ENCODE measurements at regions not wholly inside any gene's neighbourhood (a gene's known extent, or its start where the extent isn't known, plus 50 kb on each side); places are given as distances from the start of the nearest gene placed in this dataset.

DNA sequence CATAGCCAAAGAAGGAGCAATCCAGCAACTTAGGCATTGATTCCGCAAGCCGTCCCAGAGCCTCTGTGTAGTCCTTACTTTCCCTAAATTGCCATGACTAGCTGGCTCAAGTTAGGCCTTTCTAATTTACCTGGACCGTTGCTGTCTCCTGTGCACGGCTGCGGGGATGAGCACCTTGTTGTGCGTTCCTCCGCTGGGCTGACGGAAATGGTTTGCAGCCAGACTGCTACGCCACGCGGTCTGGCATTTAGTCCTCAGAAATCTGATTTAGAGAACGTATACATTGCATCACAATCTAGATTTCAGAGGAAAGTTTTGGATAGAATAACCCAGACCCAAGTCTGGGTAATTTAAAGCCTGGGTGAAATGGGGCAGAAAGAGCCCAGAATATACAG is 133.2 kb upstream of the ARHGAP5 start:
- DNase-seq (ENCODE audit: low read depth in 2 of 3, low spot score in 2 of 3): no peak

DNA sequence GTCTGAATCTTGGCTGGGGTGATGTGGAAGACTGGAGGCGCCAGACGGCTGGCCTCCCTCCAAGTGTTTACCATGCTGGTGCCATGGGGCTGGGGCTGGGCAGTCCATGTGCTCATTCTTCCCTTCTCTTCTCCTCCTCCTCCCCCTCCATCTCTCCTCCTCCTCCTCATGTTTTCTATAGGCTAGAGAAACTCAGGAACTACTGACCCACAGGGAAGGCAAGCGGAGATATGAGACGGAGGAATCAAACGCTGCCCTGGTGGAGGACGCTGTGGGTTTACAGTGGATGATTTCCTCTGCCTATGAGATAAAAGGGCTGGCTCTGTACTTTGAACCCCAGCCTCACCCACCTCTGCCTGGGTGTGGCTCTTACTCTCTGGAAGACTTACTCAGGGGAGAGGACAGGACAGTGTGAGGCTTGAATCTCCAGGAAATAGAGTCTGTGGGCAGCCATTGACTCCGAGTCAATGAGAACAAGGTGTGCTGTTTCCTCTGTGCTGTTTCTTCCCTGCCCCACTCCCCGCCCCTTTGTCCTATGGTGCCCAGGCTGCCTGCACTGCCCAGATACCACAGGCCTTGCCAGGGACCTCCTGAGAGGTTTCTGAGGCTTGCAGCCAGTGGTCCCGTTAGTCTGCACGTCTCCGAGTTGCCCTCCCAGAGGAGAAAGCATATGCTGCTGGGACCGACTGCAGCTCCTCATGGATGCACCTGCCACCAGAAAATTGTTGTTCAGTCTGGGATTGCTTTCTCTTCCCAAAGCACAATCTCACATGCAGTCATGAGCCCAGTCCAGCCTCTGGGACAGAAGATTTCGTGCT is 132.6 kb upstream of the ARHGAP5 start:
- DNase-seq (ENCODE audit: low read depth in 2 of 3, low spot score in 2 of 3): no peak

DNA sequence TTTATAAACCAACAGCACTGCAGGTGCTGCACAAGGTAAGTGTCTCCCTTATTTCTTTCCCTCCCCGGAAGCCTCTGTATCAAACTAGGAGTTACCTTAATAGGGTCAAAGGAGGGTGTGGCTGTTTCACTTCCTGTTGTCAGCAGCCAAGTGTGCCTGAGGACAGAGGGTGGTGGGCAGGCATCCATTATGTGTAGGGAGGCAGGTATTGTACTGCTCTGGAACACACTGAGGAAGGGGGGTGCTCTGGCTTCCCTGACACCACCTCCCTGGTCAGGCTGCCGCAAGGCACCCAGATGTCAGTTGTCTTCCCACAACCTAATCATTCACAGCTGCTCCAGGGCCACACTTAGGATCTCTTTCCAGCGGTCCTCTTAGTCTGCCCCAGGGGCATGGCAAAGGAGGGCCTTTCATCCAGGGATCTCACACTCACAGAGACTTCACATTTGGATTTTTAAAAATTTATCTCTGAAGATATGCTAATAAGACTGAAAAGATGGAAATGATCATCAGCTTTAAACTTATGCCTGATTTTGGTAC is 132.0 kb upstream of the ARHGAP5 start:
- no peak for DNase-seq (ENCODE audit: low read depth in 2 of 3, low spot score in 2 of 3)

DNA sequence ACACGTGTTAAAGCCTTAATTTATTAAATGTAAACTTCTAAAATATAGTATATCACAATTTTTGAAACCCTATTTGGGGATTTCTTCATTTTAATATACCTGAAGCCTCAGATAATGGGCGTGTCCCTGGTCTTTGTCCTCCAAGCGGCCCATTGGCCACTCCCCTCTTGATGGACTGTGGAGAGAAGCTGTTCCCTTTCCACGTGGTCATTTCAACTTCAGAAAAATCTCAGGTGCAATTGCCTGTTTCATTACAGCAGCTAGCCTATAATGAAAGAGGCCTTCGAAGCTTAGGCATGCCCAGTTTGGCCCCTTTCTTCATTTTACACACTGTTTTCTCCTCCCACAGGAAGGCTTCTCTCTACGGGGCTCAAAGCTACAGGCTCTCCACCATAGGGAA is 131.4 kb upstream of the ARHGAP5 start:
- no peak for DNase-seq (ENCODE audit: low read depth in 2 of 3, low spot score in 2 of 3)

DNA sequence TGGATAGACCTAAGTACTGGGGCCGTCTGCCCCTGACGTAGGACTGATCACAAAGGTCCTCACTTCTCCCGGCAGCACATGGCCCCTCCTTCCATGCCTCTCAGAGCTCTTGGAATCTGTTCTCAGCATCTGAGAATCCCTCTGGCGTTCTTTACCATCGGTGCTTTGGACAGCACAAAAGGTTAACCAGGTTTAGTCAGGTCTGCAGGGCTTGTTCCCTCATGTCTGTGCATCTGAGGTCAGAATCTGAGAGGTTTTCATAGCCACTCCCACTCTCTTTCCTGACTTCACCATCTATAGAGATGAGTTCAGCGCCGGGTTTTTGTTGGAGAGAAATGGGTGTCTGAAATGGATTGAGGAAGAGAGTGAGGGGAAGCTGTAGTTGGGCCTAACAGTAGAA is 130.0 kb upstream of the ARHGAP5 start:
- no peak for DNase-seq (ENCODE audit: low read depth in 2 of 3, low spot score in 2 of 3)

DNA sequence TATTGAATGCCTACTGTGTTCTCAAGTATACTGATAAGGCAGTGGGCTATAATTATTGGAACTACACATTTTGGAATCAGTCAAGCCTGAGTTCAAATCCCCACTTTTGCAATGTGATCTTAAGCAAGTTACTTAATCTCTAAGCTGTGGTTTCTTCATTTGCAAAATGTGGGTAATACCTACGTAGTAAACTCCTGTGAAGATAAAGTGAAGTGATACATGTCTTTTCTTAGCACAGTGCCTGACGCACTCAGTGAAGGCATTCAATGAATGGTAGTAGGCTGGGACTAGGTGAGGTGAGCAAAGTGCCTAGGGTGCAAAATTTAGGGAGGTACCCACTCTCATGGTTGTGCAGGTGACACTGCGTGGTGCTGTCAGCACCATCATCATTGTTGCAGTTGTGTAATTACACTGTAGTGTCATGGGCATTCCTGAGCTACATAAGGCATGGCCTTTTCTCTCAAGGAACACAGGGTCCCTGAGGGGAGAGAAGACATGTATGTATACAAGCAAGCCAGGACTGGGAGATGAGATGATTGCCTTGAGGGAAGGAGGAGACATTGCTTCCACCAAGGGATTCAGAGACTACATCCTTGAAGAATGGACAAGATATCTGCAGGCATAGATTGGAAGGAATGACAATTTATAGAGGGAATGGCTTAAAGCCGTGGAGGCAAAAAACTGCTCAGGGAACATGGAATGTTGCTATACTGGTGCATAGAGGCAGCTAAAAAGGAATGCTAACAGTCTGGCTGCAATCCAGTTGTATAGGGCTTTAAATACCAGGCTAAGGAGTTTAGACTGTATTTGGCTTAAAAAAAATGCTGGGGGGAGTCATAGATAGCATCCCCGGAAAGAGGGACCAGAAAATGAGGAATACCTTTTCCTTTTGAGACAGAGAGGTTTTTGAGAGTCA is 129.2 kb upstream of the ARHGAP5 start:
- DNase-seq (ENCODE audit: low read depth in 2 of 3, low spot score in 2 of 3): no peak

DNA sequence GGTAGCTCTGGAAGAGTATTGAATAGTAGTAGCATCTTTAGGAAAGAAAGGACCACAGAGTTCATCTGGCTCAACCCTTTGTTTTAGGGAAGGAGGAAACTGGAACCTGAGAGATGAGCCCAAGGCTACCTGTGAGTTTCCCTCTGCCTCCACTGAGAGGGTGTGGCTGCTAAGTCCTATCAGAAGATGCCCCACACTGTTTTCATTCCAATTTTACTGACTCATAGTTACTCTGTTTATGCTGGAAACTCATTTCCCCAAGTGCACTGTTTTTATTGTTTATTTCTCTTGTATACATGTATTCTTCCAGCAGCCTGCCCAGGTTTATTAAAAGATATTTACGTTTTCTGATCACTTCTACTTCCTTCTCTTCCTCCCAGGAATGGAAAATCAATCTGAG is 127.4 kb upstream of the ARHGAP5 start:
- no peak for DNase-seq (ENCODE audit: low read depth in 2 of 3, low spot score in 2 of 3)

DNA sequence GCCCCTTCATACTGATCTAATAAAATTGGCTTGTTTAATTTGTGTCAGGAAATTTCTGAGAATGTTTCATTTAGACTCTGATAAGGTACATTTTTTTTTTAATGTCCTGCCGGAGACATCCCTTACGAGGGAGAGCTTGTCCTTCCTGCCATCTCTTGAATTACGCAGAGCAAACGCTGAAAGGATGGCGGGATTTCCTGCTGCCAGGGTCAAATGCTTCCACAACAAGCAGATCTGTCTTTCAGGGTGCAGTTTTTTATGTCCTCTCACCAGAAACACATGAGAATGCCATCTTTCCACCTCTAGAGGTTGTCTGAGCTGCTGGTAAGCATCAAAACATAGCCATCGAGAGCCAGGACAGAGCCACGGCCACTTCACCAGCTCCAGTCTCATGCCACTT is 126.8 kb upstream of the ARHGAP5 start:
- DNase-seq (ENCODE audit: low read depth in 2 of 3, low spot score in 2 of 3): no peak

DNA sequence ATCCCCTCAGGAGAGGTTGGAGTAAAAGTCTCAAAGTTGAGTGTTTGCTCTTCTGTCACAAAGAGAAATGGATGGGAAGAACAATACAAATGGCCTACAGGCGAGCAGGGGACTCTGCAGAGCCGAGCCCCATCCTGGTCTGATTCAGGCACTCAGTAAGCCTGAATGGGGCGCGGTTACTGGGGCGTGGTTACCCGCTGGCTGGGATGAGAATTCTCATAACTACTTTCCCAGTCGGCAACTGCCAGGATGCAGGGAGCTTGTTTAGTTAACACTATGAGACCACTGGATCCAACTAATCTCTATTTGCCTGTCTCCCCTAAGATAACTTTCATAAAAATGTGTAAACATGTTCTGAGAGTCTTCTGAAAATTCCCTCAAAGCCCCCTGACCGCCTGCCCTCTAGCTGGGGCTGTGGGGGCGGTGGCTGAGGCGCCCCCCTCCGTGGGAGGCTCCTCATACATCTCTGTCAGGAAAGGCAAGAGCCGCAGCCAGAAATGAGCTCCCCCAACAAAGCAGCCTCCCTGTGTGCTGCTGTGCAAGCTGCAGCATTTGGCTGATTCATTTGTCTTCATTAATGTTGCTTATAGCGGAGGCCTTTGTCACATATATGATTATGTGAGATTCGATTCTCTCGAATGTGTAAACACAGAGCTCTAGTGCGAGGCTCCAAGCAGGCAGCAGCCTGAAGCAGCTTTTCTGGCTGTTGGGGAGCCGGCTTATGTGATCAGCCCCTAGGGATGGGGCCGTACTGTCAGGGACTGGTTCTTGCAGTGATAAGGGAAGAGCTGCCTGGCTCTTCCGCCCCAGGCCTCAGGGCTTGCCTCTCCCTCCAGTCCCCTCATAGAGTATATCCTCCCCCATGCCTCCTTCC is 126.1 kb upstream of the ARHGAP5 start:
- no peak for DNase-seq (ENCODE audit: low read depth in 2 of 3, low spot score in 2 of 3)

DNA sequence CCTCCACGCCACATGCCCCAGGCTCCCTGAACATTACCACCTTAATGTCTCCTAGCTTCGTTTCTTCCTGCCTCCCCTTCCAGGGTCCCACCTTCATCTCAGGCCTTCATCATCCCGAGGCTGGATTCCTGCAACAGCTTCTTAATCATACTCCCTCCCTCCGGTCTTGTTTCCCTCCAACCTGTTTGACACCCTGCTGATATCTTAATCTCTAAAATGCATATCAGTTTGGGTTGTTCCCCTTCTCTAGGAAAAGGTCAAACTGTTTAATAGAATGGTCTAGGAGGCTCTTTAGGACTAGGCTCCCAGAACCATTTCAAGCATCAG is 125.5 kb upstream of the ARHGAP5 start:
- no peak for DNase-seq (ENCODE audit: low read depth in 2 of 3, low spot score in 2 of 3)

DNA sequence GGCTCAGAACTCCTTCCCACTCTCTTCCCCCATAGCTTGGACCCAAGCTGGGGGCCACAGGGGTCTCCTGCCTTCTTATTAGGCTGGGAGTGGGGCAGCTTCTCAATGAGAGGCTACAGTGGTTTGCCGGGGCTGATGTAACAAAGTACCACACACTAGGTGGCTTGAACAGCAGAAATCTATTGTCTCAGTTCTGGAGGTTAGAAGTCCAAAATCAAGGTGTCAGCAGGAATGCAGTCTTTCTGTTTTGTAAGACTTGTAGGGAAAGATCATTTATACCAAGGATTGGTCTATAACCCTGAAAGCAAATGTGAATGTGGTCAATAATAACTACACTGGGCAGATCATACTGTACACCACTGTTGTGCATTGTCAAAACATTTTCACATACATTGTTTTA is 124.5 kb upstream of the ARHGAP5 start:
- no peak for DNase-seq (ENCODE audit: low read depth in 2 of 3, low spot score in 2 of 3)

DNA sequence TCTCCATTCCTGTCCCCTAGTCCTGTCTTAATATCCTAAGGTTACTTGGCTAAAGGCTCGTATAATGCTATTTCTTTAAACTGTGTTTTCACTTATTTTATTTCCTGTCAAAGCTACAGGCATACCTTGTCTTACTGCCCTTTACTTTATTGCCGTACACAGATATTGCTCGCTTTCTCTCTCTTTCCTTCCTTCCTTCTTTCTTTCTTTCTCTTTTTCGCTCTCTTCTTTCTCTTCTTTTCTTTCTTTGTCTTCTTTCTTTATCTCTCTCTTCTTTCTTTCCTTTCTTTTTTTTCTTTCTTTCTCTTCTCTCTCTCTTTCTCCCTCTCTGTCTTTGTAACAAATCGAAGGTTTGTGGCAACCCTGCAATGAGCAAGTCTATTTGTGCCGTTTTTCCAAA is 123.9 kb upstream of the ARHGAP5 start:
- no peak for DNase-seq (ENCODE audit: low read depth in 2 of 3, low spot score in 2 of 3)

DNA sequence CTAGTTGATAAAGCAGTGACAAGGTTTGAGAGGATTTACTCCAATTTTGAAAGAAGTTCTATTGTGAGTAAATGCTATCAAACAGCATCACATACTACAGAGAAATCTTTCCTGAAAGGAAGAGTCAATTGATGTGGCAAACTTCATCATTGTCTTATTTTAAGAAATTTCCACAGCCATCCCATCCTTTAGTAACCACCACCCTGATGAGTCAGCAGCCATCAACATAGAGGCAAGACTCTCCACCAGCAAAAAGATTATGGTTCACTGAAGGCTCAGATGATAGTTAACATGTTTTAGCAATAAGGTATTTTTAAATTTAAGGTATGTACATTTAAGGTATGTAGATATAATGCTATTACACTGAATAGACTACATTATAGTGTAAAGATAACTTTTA is 122.1 kb upstream of the ARHGAP5 start:
- no peak for DNase-seq (ENCODE audit: low read depth in 2 of 3, low spot score in 2 of 3)

DNA sequence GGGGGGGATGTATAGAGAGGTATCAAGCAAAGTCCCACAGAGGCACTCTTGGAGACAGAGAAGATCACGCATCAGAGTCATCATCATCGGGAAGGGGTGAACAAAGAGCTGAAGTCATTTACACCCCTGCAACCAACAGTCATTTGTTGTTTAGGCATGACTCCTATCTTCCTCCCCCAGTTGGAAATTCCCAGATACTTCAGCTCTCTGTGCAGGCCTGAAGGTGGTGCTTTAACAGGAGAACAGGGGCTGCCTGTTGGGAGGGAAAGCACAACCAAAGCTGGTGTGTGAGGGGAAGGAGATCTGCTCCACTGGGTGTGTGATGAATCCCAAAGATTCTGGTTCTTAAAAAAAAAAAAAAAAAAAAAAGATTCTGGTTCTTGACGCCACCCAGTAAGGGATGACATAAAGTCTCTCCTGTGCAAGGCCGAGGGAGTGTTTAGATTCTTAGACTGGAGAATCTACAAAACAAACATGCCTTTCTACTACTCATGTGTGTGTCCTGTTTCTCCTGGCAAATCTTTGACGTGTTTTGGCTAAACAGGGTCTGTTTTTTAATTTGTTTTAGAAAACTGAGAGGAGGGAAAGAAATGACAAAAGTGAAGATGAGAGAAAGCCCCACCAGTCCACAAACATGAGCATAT is 121.0 kb upstream of the ARHGAP5 start:
- DNase-seq (ENCODE audit: low read depth in 2 of 3, low spot score in 2 of 3): no peak

DNA sequence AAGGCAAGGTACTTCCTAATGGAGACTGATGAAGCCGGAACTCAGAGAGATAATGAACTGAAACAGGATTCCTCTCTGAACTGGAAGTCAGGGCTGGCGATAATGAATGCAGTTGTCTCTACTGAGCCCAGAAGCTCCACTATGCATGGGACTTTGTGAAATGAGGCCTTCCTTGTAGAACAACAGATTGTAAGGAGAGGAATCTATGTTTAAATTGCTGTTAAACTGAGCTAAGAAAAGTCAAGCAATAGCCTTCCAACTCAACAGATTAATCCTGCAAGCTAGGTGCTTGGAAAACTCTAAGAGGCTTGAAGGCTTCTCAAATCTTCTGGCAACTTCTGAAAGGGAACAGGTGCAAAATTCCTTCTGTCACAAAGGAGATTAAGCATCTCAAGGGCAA is 119.5 kb upstream of the ARHGAP5 start:
- no peak for DNase-seq (ENCODE audit: low read depth in 2 of 3, low spot score in 2 of 3)

DNA sequence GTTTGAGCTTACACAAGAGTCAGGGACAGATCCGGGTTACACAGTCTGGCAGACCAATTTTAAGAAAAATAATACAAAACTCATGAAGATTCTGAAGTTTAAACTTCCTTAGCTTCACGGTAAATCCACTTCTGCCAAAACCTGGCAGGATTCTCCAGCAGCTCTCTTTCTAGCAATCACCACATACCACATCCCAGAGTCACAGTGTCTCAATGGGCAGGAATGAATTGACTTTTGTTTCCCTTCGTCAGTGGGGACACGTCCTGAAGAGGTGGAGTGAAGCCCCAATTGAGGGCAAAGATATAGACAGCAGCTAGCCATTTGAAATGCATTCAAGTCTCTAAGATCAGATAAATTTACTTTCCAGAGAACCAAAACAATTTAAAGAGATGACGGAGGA is 117.1 kb upstream of the ARHGAP5 start:
- no peak for DNase-seq (ENCODE audit: low read depth in 2 of 3, low spot score in 2 of 3)

DNA sequence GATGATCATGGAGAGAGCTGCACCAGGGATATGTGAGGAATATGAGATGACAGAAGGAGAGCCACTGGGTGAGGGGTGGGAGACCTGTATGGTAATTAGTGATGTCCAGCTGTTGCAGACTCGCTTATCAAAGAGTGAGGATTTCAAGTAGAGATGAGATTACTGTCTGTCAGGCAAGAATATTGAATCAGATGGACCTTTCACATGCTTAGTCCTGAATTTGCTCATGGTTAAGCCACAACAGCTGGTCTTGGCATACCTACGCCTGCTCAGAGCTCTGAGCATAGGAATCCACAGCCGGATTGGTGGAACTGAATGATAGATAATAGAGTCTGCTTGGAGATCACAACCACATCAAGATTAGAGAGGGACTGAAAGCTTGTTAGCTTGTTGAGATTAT is 115.2 kb upstream of the ARHGAP5 start:
- no peak for DNase-seq (ENCODE audit: low read depth in 2 of 3, low spot score in 2 of 3)

DNA sequence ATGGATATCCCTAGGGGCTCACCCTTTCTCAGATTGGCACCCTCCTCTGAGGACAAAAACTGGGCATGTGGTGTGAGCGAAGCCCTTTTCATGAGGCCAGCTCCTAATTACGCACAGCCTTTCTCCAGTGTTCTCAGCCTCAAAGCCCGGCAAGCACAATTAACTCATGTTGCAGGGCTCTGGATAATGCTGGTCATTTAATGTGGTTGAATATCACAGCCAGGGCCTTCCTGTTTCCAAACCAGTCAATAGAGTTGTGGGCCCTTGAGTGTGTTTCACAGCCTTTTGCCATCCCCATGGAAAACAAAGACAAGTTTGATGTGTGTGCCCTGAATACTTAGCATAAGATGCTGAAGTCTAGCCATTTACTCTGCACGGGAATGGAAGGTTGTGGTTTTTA is 114.2 kb upstream of the ARHGAP5 start:
- DNase-seq (ENCODE audit: low read depth in 2 of 3, low spot score in 2 of 3): no peak

DNA sequence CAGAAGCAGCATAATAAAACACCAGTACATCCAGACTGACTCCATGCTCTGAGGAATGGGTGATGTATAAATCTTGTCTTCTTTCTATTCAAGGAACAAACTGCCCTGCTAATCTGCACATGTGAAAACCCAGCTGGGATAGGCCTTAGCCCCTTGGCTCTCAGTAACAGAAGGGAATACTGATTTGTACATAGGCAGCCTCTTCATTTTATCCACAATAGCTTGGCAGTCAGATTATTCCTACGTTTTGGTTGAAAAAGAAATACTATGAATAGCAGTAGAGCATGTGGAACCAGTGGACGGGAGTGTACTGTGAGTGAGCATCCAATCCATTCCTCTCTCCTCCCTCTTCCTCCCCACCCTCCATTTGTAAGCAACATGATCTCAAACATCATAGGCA is 113.5 kb upstream of the ARHGAP5 start:
- no peak for DNase-seq (ENCODE audit: low read depth in 2 of 3, low spot score in 2 of 3)

DNA sequence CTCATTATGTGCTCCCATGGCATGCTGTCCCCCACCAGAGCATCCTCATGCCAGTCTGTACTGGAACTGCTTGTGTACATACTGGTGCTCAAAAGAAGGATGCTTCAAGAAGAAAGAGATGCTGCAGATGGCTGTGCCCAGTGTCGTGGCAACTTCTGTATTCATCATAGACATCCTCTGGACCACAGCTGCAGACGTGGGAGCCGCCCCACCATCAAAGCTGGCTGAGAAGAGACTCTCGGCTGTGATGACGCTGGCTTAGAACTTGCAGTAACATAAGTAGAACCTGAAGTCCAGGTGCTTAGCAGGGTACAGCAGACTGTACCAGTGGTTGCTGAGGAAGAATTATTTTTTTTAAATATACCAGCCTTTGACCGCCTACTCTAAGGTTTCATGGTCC is 112.6 kb upstream of the ARHGAP5 start:
- no peak for DNase-seq (ENCODE audit: low read depth in 2 of 3, low spot score in 2 of 3)

Measured in activated CD8-positive, alpha-beta memory T cell treated with anti-CD3 and anti-CD28 coated beads for 48 hours (primary cell).